MCF 10A (cell line): ENCODE measurements at regions not wholly inside any gene's neighbourhood (a gene's known extent, or its start where the extent isn't known, plus 50 kb on each side); places are given as distances from the start of the nearest gene placed in this dataset.

Experiments
- BruUV-seq: library from RNA; stranded (reverse); fragments of 400-500 nt; replicated peaks from 2 replicates; lab custom pipeline; 2021; lab: Mats Ljungman, UMichigan
- CTCF ChIA-PET: fragments of 300-600 bp; sonication (Branson Sonifier 250); formaldehyde crosslinking; extraction: SDS; loops from one replicate; lab custom pipeline; 2021; ENCODE audit warnings: antibody characterized with exemption, inconsistent platforms; lab: Yijun Ruan, JAX
- POLR2A ChIA-PET: fragments of 300-600, 350-650 bp; sonication (Branson Sonifier 250); formaldehyde crosslinking; extraction: SDS; loops from one replicate; lab custom pipeline; 2020; ENCODE audit warnings: antibody characterized with exemption, inconsistent platforms; lab: Yijun Ruan, JAX
- DNase-seq: peaks from one replicate; pipeline ENCODE4 v3.0.0-alpha.2; 2018; ENCODE audit not compliant: unreplicated experiment
- H3K27ac Mint-ChIP-seq: one replicate; pipeline ENCODE4 v1.8.0; 2022; ENCODE audit warnings: mild to moderate bottlenecking, low read depth, mixed read lengths; ENCODE audit not compliant: unreplicated experiment
- H3K27me3 Mint-ChIP-seq: one replicate; pipeline ENCODE4 v1.8.0; 2022; ENCODE audit warnings: mixed read lengths; ENCODE audit not compliant: insufficient read depth, unreplicated experiment
- H3K36me3 Mint-ChIP-seq: one replicate; pipeline ENCODE4 v1.8.0; 2022; ENCODE audit warnings: mild to moderate bottlenecking, moderate library complexity, mixed read lengths; ENCODE audit not compliant: insufficient read depth, unreplicated experiment
- H3K4me1 Mint-ChIP-seq: one replicate; pipeline ENCODE4 v1.8.0; 2022; ENCODE audit warnings: mixed read lengths; ENCODE audit not compliant: insufficient read depth, unreplicated experiment
- H3K4me3 Mint-ChIP-seq: one replicate; pipeline ENCODE4 v1.8.0; 2022; ENCODE audit warnings: mild to moderate bottlenecking, moderate library complexity, mixed read lengths; ENCODE audit not compliant: unreplicated experiment
- H3K9me3 Mint-ChIP-seq: one replicate; pipeline ENCODE4 v1.8.0; 2022; ENCODE audit warnings: mixed read lengths; ENCODE audit not compliant: unreplicated experiment
- intact Hi-C: fragments of 100-400 bp; cut with micrococcal nuclease; formaldehyde crosslinking; loops from 2 replicates; pipeline ENCODE4 v1.14.1; 2022
- TF ChIP-seq, protein P1 (sequence below): fragments of 200-600 bp; IDR thresholded peaks from one replicate; pipeline ENCODE4 v1.8.0; 2022; ENCODE audit warnings: antibody characterized with exemption, mild to moderate bottlenecking; ENCODE audit not compliant: unreplicated experiment

DNA sequence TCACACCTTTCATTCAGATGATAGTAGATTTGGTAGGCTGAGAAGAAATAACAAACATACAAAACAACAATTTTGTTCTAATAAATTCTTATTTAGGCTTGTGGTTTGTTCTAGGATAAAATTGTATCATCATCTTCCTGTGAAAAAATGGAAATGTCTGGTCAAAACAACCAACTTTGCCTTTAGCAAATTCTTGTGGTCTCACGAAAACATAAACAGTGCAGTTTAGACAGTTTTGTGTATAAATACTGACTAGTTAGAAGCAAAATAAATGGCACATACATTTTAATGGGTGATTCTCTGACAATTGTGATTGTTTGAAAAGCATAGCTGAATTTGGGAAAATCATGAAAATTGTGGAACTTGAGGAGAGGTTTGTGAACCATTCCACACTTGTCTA is 180.1 kb downstream of the TDRD15 start:
- intact Hi-C loops = no loop called here

DNA sequence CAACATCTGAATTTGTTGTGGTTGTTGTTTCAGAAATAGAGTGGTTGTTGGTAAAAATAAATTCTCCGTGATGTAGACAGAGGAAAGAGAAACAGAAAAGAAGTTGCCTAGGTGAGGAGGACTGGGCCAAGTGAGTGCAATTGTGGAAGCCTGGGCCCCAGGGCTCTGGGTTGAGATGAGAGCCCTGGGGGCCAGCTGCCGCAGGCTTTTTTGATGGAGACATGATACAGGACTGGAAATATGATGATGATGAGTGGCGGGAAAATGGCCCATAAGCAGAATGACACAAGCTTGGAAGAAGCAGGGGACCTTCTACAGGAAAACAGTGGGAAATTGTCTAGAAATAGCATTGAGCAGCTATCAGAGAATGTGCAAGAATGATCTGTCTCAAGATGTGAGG is 181.8 kb downstream of the TDRD15 start:
- no peak overlapping the region for H3K4me3 Mint-ChIP-seq
- no peak overlapping the region for H3K27ac Mint-ChIP-seq
- ChIA-PET CTCF (interaction anchor here (0.6 to 1.8 kb wide), 2 partner anchors 11 to 1352 kb away, joined by 4 to 11 read pairs; no protein-coding TSS in a partner anchor), POLR2A (no interaction called here)
- TF ChIP-seq, protein P1, sequence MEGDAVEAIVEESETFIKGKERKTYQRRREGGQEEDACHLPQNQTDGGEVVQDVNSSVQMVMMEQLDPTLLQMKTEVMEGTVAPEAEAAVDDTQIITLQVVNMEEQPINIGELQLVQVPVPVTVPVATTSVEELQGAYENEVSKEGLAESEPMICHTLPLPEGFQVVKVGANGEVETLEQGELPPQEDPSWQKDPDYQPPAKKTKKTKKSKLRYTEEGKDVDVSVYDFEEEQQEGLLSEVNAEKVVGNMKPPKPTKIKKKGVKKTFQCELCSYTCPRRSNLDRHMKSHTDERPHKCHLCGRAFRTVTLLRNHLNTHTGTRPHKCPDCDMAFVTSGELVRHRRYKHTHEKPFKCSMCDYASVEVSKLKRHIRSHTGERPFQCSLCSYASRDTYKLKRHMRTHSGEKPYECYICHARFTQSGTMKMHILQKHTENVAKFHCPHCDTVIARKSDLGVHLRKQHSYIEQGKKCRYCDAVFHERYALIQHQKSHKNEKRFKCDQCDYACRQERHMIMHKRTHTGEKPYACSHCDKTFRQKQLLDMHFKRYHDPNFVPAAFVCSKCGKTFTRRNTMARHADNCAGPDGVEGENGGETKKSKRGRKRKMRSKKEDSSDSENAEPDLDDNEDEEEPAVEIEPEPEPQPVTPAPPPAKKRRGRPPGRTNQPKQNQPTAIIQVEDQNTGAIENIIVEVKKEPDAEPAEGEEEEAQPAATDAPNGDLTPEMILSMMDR = no peak
- no peaks in the 10 kb centered on the region for H3K4me1 Mint-ChIP-seq
- no TSS peak for BruUV-seq
- intact Hi-C loops = no loop called here
- DNase-seq = no peak
- no peaks in the 10 kb centered on the region for H3K27me3 Mint-ChIP-seq
- H3K36me3 Mint-ChIP-seq = no peaks in the 10 kb centered on the region
- no peaks in the 10 kb centered on the region for H3K9me3 Mint-ChIP-seq

More for the DNA sequence above, 180.1 kb downstream of the TDRD15 start:
- no TSS peak for BruUV-seq
- no peak for DNase-seq
- Mint-ChIP-seq H3K9me3 (no peaks in the 10 kb centered on the region), H3K4me3 (no peak overlapping the region), H3K4me1 (no peaks in the 10 kb centered on the region), H3K36me3 (no peaks in the 10 kb centered on the region), H3K27ac (no peak overlapping the region), H3K27me3 (peaks cover 4% of the 10 kb centered on the region)
- CTCF ChIA-PET = interaction anchor here (1.8 kb wide), 1 partner anchor 13 kb away, joined by 11 read pairs; no protein-coding TSS in a partner anchor
- TF ChIP-seq, protein P1 = no peak
- POLR2A ChIA-PET = no interaction called here

DNA sequence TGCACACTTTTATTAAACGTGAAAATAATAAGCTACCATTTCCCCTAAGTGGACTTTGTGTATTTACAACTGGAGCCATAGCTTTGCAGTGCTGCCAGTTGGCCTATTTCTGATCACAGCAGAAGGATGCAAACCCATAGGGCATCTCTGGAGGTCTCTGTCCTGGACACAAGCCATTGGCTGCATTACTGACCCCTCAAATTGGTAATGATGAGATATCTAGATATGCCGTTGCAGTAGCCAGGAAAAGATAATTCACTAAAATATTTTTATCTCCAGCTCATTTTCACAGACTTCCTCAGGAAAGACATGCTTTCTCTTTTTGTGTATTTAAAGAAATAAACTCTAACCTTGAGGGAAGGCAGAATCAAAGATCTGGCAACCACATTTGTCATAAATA is 182.5 kb downstream of the TDRD15 start:
- no peak for DNase-seq
- Mint-ChIP-seq H3K27me3 (no peaks in the 10 kb centered on the region), H3K4me1 (no peaks in the 10 kb centered on the region), H3K36me3 (no peaks in the 10 kb centered on the region), H3K27ac (no peak overlapping the region), H3K4me3 (no peak overlapping the region), H3K9me3 (no peaks in the 10 kb centered on the region)
- TF ChIP-seq, protein P1 = no peak
- POLR2A ChIA-PET = no interaction called here
- CTCF ChIA-PET = interaction anchor here (1.0 kb wide), 1 partner anchor 89 kb away, joined by 4 read pairs; no protein-coding TSS in a partner anchor
- intact Hi-C loops = no loop called here
- no TSS peak for BruUV-seq

DNA sequence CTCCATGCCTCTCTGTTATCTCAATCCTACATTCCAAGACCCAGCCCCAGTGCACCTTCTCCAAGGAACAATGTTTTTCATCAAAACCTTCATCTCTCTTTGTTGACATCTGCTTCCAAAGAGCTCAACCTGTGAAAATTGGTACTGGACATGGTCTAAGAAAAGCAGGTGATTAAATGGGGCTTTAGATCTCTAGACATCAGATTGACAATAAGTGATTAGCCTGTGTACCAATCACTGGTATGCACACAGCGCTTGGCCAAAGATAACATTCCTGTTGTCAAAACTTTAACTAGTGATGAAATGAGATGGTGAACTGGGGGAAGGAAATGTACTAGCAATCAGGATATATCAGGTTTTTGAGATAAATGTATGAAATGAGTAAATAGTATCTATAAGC is 183.3 kb downstream of the TDRD15 start:
- Mint-ChIP-seq H3K27me3 (no peaks in the 10 kb centered on the region), H3K4me3 (no peak overlapping the region), H3K9me3 (no peaks in the 10 kb centered on the region), H3K4me1 (no peaks in the 10 kb centered on the region), H3K36me3 (no peaks in the 10 kb centered on the region), H3K27ac (no peak overlapping the region)
- no peak for DNase-seq
- TF ChIP-seq, protein P1 = no peak
- POLR2A ChIA-PET = no interaction called here
- intact Hi-C loops = no loop called here
- CTCF ChIA-PET = interaction anchor here (0.6 to 1.0 kb wide), 3 partner anchors 10 to 102 kb away, joined by 4 to 5 read pairs (median 4); no protein-coding TSS in a partner anchor
- BruUV-seq = no TSS peak
